GM06990 (cell line): ENCODE measurements at regions not wholly inside any gene's neighbourhood (a gene's known extent, or its start where the extent isn't known, plus 50 kb on each side); places are given as distances from the start of the nearest gene placed in this dataset.

Experiments
- DNase-seq: peaks from one replicate; pipeline ENCODE4 v3.0.0-alpha.2; 2011; ENCODE audit not compliant: insufficient read length; ENCODE audit errors: extremely low read depth
- H3K27me3 ChIP-seq: replicated peaks from 2 replicates; pipeline ENCODE4 v1.6.0; 2011; ENCODE audit warnings: low read length; ENCODE audit not compliant: control insufficient read depth, insufficient read depth
- H3K36me3 ChIP-seq: 2 replicates; pipeline ENCODE4 v1.5.1; 2011; ENCODE audit warnings: low read length; ENCODE audit not compliant: control insufficient read depth, insufficient read depth
- H3K4me3 ChIP-seq: replicated peaks from 2 replicates; pipeline ENCODE4 v1.5.1; 2011; ENCODE audit warnings: low read depth, mild to moderate bottlenecking, control low read depth, low read length
- TF ChIP-seq, protein P1 (sequence below): IDR thresholded peaks from 2 replicates; pipeline ENCODE4 v1.5.1; 2011; ENCODE audit warnings: low read length, control low read depth, mild to moderate bottlenecking, inconsistent platforms; ENCODE audit not compliant: insufficient read depth, poor library complexity, severe bottlenecking

DNA sequence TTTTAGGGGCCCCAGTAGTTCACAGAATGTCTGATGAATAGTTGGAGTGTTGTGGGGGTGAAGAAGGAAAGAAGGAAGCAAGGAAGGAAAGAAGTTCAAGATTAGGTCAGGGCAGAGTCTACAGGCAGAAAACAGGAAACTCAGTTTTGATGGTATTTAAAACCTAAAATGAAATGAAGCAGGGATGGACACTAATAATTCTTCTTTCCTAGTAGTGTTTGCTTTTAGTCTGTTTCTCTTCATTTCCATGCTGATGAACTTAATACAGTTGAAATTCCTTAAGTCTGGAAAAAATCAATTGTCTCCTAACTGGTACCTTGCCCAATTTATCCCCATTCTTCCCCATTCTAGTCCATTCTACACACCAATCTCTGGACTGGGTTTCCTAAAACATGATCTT lies 59.0 kb upstream of the GSAP start:
- DNase-seq, result no peak

DNA sequence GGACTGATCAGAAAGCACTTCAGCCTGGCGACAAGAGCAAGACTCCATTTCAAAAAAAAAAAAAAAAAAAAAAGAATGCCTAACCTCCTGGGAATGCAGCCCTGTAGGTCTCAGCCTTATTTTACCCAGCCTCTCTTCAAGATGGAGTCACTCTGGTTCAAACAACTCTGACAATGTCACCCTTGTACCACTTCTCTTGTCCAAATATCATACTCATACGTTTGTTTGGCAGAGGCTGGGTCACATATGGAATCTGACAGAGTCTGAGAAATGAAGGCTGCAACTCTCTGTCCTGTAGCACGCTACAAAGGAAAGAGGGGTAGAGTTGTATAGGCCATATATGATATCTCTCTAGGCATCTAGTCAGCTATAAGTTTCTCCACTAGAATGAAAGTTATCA lies 58.6 kb upstream of the GSAP start:
- TF ChIP-seq, protein P1, sequence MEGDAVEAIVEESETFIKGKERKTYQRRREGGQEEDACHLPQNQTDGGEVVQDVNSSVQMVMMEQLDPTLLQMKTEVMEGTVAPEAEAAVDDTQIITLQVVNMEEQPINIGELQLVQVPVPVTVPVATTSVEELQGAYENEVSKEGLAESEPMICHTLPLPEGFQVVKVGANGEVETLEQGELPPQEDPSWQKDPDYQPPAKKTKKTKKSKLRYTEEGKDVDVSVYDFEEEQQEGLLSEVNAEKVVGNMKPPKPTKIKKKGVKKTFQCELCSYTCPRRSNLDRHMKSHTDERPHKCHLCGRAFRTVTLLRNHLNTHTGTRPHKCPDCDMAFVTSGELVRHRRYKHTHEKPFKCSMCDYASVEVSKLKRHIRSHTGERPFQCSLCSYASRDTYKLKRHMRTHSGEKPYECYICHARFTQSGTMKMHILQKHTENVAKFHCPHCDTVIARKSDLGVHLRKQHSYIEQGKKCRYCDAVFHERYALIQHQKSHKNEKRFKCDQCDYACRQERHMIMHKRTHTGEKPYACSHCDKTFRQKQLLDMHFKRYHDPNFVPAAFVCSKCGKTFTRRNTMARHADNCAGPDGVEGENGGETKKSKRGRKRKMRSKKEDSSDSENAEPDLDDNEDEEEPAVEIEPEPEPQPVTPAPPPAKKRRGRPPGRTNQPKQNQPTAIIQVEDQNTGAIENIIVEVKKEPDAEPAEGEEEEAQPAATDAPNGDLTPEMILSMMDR, result no peak
- DNase-seq, result no peak
- no peaks in the 10 kb centered on the region for H3K36me3 ChIP-seq
- H3K4me3 ChIP-seq, result no peak overlapping the region
- H3K27me3 ChIP-seq, result no peaks in the 10 kb centered on the region

More for the DNA sequence above, 59.0 kb upstream of the GSAP start:
- TF ChIP-seq, protein P1, result no peak
- H3K4me3 ChIP-seq, result no peak overlapping the region
- no peaks in the 10 kb centered on the region for H3K27me3 ChIP-seq
- no peaks in the 10 kb centered on the region for H3K36me3 ChIP-seq

DNA sequence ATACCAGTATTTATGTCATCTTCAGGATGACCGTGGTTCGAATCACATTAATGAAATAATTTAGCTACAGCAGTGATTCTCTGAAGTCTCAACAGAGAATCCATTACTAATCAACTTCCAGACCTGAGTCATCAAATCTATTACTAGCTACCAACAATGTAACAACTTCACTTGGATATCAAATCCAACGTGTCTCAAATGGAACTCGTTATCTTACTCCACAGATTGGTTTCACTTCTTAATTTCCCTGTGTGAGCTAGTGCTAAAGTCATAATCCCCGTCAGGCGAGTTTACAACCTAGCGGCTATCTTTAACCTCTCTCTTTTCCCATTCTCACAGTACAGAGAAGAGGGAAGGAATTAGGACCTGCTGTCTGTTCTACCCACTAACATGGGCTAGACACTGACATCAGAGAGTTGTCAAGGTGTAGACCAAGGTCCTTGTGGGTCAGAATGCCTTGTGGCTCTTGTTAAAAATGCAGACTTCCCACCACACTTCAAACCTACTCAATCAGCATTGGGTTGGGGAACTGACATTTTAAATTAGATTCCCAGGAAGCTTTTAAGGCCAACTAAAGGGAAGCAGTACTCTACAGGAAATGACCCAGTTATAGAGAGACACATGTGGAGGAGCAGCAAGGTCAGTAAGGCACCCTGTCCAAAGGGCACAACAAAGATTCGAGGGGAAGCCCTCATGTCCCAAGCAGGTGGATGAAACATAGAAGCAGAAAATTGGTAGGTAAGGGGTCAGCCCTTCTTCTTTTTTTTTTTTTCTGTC lies 57.3 kb upstream of the GSAP start:
- TF ChIP-seq, protein P1, result no peak
- Histone ChIP-seq H3K4me3 (no peak overlapping the region), H3K27me3 (no peaks in the 10 kb centered on the region), H3K36me3 (no peaks in the 10 kb centered on the region)
- DNase-seq, result no peak

DNA sequence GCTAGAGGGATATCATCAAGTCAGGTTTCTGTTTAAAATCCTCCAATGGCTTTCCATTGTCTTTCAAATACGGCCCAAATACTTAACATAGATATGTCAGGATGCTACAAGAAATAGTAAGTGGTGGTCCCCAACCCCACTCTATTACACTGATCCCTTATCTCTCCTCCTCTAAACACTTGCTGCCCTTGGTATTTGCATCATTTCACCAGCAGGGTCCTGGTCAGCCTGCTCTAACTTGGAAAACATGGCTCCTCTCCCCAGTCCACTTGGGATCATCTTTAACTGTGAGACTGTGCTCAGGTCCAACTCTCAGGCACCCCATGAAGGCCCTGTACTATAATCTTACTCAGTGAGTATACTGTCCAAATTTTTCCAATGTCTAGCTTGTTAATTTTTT lies 53.8 kb upstream of the GSAP start:
- TF ChIP-seq, protein P1, result no peak

DNA sequence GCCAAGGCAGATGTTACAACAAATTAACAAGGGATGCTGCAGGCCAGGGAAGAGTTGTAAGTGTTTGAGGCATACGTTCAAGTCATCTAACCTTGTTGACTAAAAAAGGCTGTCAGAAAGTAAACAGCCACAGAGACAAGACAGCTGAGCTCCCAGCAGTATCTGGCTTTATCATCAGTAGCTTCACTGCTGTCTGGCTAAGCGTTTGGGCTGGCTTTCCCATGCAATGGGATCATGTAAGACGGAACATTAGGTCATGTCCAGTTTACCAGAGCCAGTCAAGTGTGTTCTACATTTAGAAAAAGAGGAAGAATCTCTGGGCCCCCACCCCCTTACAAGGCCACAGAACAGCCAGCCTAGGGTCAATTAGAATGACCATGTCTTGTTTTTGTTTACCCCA lies 51.3 kb upstream of the GSAP start:
- DNase-seq, result no peak
- Histone ChIP-seq H3K4me3 (no peak overlapping the region), H3K36me3 (no peaks in the 10 kb centered on the region), H3K27me3 (no peaks in the 10 kb centered on the region)
- TF ChIP-seq, protein P1, result no peak

More for the DNA sequence above, 53.8 kb upstream of the GSAP start:
- no peaks in the 10 kb centered on the region for H3K27me3 ChIP-seq
- H3K36me3 ChIP-seq, result no peaks in the 10 kb centered on the region
- DNase-seq, result no peak
- no peak overlapping the region for H3K4me3 ChIP-seq
